ENCODE measurements at regions not wholly inside any gene's neighbourhood (a gene's known extent, or its start where the extent isn't known, plus 50 kb on each side); places are given as distances from the start of the nearest gene placed in this dataset.

GRCh38 chr10:4733843-4734224 is 92.2 kb upstream of the AKR1E2 start:
- intact Hi-C loops (cut with DNase I) = no loop called here
- no peak overlapping the region for H3K4me3 ChIP-seq
- TF ChIP-seq, protein P1, sequence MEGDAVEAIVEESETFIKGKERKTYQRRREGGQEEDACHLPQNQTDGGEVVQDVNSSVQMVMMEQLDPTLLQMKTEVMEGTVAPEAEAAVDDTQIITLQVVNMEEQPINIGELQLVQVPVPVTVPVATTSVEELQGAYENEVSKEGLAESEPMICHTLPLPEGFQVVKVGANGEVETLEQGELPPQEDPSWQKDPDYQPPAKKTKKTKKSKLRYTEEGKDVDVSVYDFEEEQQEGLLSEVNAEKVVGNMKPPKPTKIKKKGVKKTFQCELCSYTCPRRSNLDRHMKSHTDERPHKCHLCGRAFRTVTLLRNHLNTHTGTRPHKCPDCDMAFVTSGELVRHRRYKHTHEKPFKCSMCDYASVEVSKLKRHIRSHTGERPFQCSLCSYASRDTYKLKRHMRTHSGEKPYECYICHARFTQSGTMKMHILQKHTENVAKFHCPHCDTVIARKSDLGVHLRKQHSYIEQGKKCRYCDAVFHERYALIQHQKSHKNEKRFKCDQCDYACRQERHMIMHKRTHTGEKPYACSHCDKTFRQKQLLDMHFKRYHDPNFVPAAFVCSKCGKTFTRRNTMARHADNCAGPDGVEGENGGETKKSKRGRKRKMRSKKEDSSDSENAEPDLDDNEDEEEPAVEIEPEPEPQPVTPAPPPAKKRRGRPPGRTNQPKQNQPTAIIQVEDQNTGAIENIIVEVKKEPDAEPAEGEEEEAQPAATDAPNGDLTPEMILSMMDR (IDR thresholded peaks at IDR 0.05) = no peak
- H3K4me1 ChIP-seq = no peaks in the 10 kb centered on the region
- no peak overlapping the region for H3K27ac ChIP-seq
- DNase-seq = no peak
- ATAC-seq = no peak
- no peaks in the 10 kb centered on the region for H3K9me3 ChIP-seq
- no peaks in the 10 kb centered on the region for H3K36me3 ChIP-seq
- no peaks in the 10 kb centered on the region for H3K27me3 ChIP-seq
- WGBS, 2 donors = 87 to 92% methylated on average over 3 of the region's 3 CpGs

GRCh38 chr10:4733150-4733842 is 92.7 kb upstream of the AKR1E2 start:
- WGBS, 2 donors = 96% methylated on average over 7 of the region's 7 CpGs
- DNase-seq = no peak
- intact Hi-C loops (cut with DNase I) = no loop called here

DNA sequence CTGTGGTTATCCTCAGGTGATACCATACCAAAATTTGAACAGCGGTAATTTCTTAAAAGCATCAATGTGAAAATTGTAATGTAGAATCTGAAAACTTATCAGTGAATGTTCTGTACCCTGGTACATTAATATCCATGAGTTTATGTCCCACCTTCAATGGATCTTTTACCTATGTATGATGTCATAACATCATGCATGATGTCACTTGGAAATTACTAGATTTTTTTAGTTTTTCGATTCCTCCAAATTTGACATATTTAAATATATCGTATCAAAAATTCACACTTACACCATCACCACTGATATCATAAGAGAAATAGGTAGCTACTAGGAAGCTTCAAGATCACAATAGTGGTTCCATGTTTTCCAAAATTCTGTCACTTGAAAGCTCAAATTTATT is 95.0 kb upstream of the AKR1E2 start:
- no peaks in the 10 kb centered on the region for H3K27me3 ChIP-seq
- intact Hi-C loops (cut with DNase I) = no loop called here
- TF ChIP-seq, protein P1 (IDR thresholded peaks at IDR 0.05) = no peak
- no peak overlapping the region for H3K4me3 ChIP-seq
- WGBS, 2 donors = 89 to 99% methylated on average over 3 of the region's 3 CpGs
- DNase-seq = no peak
- H3K9me3 ChIP-seq = no peaks in the 10 kb centered on the region
- H3K27ac ChIP-seq = no peak overlapping the region
- no peak for ATAC-seq
- H3K36me3 ChIP-seq = no peaks in the 10 kb centered on the region
- H3K4me1 ChIP-seq = peaks cover 0 to 2% (median 0%) of the 10 kb centered on the region in 9 donors

More at GRCh38 chr10:4733150-4733842, 92.7 kb upstream of the AKR1E2 start:
- no peaks in the 10 kb centered on the region for H3K36me3 ChIP-seq
- H3K27me3 ChIP-seq = no peaks in the 10 kb centered on the region
- TF ChIP-seq, protein P1 (IDR thresholded peaks at IDR 0.05) = no peak
- H3K4me3 ChIP-seq = no peak overlapping the region
- H3K4me1 ChIP-seq = no peaks in the 10 kb centered on the region
- no peak overlapping the region for H3K27ac ChIP-seq
- ATAC-seq = no peak
- H3K9me3 ChIP-seq = no peaks in the 10 kb centered on the region

- H3K4me1 ChIP-seq = peaks cover 0 to 9% (median 0%) of the 10 kb centered on the region in 9 donors
- no peaks in the 10 kb centered on the region for H3K36me3 ChIP-seq
- no peak overlapping the region for H3K27ac ChIP-seq
- intact Hi-C loops (cut with DNase I) = no loop called here
- WGBS, 2 donors = 70 to 76% methylated on average over 4 of the region's 4 CpGs
- peak in 2 of 8 donors; percentile 35 to 47 for ATAC-seq
- H3K9me3 ChIP-seq = no peaks in the 10 kb centered on the region
- no peaks in the 10 kb centered on the region for H3K27me3 ChIP-seq
- no peak for DNase-seq
- TF ChIP-seq, protein P1 (IDR thresholded peaks at IDR 0.05) = no peak
- H3K4me3 ChIP-seq = no peak overlapping the region
These were observed 99.9 kb upstream of the AKR1E2 start for GRCh38 chr10:4725917-4726606.
